ENCODE measurements at regions not wholly inside any gene's neighbourhood (a gene's known extent, or its start where the extent isn't known, plus 50 kb on each side); places are given as distances from the start of the nearest gene placed in this dataset.

DNA sequence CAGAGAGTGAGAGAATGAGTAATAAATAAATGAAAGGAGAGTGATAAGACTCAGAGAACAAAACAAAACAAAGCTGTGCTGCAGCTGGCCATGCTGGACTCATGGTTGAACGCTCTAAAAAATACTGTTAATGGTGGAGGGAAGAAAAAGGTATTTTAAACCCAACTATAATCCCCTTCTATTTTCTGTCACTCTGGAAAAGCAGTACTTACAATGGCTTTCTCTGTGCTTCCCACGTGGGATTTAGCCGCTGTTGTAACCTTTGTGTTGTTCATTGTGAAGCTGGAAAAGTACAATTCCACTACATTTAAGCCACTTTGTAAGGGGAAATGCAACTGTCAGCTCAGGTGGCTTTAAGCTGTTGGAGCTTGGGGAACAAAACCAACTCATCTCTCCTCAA, 917.7 kb downstream of the IGSF11 start:
- no peak overlapping the region for H3K4me3 ChIP-seq (ENCODE audit: control insufficient read depth, low read depth, low read length)
- TF ChIP-seq, protein P1, sequence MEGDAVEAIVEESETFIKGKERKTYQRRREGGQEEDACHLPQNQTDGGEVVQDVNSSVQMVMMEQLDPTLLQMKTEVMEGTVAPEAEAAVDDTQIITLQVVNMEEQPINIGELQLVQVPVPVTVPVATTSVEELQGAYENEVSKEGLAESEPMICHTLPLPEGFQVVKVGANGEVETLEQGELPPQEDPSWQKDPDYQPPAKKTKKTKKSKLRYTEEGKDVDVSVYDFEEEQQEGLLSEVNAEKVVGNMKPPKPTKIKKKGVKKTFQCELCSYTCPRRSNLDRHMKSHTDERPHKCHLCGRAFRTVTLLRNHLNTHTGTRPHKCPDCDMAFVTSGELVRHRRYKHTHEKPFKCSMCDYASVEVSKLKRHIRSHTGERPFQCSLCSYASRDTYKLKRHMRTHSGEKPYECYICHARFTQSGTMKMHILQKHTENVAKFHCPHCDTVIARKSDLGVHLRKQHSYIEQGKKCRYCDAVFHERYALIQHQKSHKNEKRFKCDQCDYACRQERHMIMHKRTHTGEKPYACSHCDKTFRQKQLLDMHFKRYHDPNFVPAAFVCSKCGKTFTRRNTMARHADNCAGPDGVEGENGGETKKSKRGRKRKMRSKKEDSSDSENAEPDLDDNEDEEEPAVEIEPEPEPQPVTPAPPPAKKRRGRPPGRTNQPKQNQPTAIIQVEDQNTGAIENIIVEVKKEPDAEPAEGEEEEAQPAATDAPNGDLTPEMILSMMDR (IDR thresholded peaks at IDR 0.05; ENCODE audit: control insufficient read depth, insufficient read depth, low read depth, low read length, missing control alignments), result no peak
- no peak for DNase-seq (ENCODE audit: low read depth)

DNA sequence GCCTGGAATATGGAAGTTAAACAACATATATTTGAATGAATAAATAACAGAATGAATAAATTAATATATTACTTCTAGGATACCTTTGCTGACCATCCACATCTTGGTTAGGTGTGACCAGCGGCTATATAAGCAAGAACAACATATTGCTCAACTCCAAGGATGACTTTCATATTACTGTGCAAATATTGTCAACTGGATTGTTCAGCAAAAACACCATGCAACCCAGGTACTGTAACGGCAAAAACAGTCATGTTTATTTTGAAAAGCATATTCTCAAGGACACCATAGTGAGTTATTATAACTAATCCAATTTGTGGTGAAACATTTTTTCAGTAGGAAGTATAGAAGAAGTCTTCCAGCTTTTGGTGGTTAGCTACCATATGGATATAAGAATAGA, 907.9 kb downstream of the IGSF11 start:
- no peak overlapping the region for H3K4me3 ChIP-seq (ENCODE audit: control insufficient read depth, low read depth, low read length)
- no peak for DNase-seq (ENCODE audit: low read depth)
- TF ChIP-seq, protein P1 (IDR thresholded peaks at IDR 0.05; ENCODE audit: control insufficient read depth, insufficient read depth, low read depth, low read length, missing control alignments), result no peak

DNA sequence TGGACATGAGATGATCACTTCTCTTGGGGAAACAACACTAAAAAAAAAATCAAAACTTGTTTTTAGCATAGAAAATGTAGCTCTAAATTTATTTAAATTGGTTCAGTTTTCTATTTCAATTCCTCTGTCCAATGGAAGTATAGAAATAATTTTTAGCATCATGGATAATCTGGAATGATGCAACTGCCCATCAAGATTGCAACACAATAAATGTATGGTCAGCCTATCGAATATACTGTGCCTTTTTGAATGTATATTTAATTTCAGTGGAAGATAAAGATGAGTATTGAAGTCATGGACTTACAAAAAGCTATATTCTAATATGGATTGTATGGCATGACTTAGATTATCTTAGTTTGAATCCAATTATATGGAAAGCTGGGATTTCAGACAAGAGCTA, 906.7 kb downstream of the IGSF11 start:
- no peak overlapping the region for H3K4me3 ChIP-seq (ENCODE audit: control insufficient read depth, low read depth, low read length)
- no peak for DNase-seq (ENCODE audit: low read depth)
- TF ChIP-seq, protein P1 (IDR thresholded peaks at IDR 0.05; ENCODE audit: control insufficient read depth, insufficient read depth, low read depth, low read length, missing control alignments), result no peak

DNA sequence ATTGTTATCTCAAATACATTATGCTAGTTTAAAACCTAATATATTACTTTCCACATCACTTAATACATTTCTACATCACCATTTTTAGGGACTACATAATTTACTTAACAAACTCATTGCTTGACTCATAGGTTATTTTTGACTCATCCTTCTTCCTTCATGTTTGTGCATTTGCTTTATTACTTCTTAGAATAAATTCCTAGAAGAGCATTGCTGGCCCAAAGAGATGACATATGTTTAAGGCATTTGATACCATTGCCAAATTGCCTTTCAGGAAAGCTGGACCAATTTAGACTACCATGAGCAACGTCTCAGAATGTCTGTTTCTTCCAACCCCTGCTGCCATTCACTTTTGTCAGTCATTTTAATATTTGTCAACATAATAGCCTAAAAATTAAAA, 905.8 kb downstream of the IGSF11 start:
- no peak for DNase-seq (ENCODE audit: low read depth)
- H3K4me3 ChIP-seq (ENCODE audit: control insufficient read depth, low read depth, low read length), result no peak overlapping the region
- TF ChIP-seq, protein P1 (IDR thresholded peaks at IDR 0.05; ENCODE audit: control insufficient read depth, insufficient read depth, low read depth, low read length, missing control alignments), result no peak

DNA sequence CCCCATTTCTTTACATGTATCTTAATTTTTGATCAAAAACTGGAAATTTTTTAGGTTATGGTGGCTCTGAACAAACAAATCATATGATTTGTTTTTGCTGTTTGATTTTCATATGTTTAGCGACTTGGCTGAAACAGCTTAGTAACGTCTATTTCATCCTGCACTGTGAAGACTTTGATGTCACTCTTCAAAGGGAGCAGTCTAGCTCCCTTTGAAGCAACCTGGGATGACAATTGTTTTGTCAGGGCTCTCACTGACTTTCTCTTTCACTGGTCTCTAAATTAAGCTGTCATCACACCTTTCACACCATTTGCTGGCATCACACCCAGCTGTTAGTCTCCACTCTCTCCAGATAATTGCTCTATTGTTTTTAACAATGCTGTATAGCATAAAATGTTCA, 896.9 kb downstream of the IGSF11 start:
- no peak for DNase-seq (ENCODE audit: low read depth)
- TF ChIP-seq, protein P1 (IDR thresholded peaks at IDR 0.05; ENCODE audit: control insufficient read depth, insufficient read depth, low read depth, low read length, missing control alignments), result no peak
- no peak overlapping the region for H3K4me3 ChIP-seq (ENCODE audit: control insufficient read depth, low read depth, low read length)

DNA sequence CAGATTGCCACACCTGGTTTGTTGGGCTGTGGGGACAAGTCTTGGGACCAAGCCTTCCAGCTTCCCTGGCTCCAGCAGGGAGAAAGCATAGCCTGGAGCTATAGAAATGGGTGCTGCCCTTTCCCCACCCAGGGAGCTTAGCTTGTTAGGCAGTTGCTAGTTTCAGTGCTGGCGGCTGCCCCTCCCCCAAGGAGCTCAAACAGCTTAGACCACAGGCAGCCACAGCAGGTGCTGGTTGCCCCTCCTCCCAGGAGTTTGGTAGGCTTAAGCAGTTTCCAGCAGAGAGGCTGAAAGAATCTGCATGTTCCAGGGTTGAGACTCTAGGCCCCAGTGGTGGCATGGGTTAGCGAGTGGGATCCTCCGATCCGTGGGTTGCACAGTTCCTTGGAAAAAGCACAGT, 889.7 kb downstream of the IGSF11 start:
- no peak for DNase-seq (ENCODE audit: low read depth)
- TF ChIP-seq, protein P1 (IDR thresholded peaks at IDR 0.05; ENCODE audit: control insufficient read depth, insufficient read depth, low read depth, low read length, missing control alignments), result no peak

More for the DNA sequence above, 889.7 kb downstream of the IGSF11 start:
- no peak overlapping the region for H3K4me3 ChIP-seq (ENCODE audit: control insufficient read depth, low read depth, low read length)
